IMR-90 (cell line): ENCODE measurements at regions not wholly inside any gene's neighbourhood (a gene's known extent, or its start where the extent isn't known, plus 50 kb on each side); places are given as distances from the start of the nearest gene placed in this dataset.

Experiments used
- ATAC-seq: fragments of 200-7000 bp; cut with Tn5 transposase; 2 replicates; pipeline ENCODE4 v1.9.1; 2020; ENCODE audit warnings: low read depth, mild to moderate bottlenecking, moderate library complexity
- BruUV-seq: library from RNA; stranded (reverse); fragments of 400-500 nt; replicated peaks from 2 replicates; lab custom pipeline; 2021; lab: Mats Ljungman, UMichigan
- CTCF ChIA-PET: fragments of 300-600 bp; formaldehyde crosslinking; extraction: SDS; loops from one replicate; lab custom pipeline; 2021; ENCODE audit warnings: antibody characterized with exemption; lab: Yijun Ruan, JAX
- POLR2A ChIA-PET: fragments of 300-600 bp; sonication (Branson Sonifier 250); formaldehyde crosslinking; loops from one replicate; lab custom pipeline; 2022; ENCODE audit warnings: antibody characterized with exemption; ENCODE audit not compliant: unreplicated experiment; lab: Charles Lee
- DNase-seq: peaks from one replicate; pipeline ENCODE4 v3.0.0; 2013
- H2AFZ ChIP-seq: replicated peaks from 2 replicates; pipeline ENCODE3; 2013; ENCODE audit warnings: low read length, mild to moderate bottlenecking; ENCODE audit not compliant: poor library complexity
- H2AK5ac ChIP-seq: 2 replicates; pipeline ENCODE4 v1.6.1; 2013; ENCODE audit warnings: low read depth, low read length, inconsistent platforms
- H2AK9ac ChIP-seq: replicated peaks from 2 replicates; pipeline ENCODE3; 2013; ENCODE audit warnings: mild to moderate bottlenecking, low read depth, low read length, moderate library complexity; ENCODE audit not compliant: poor library complexity
- H2BK120ac ChIP-seq: 2 replicates; pipeline ENCODE4 v1.6.1; 2013; ENCODE audit warnings: low read depth, low read length, inconsistent platforms
- H2BK15ac ChIP-seq: 3 replicates; pipeline ENCODE4 v1.6.1; 2013; ENCODE audit warnings: low read depth, low read length, inconsistent platforms
- H2BK20ac ChIP-seq: 2 replicates; pipeline ENCODE4 v1.6.1; 2013; ENCODE audit warnings: low read depth, mild to moderate bottlenecking, inconsistent platforms, low read length, moderate library complexity
- H2BK5ac ChIP-seq: 2 replicates; pipeline ENCODE4 v1.6.1; 2013; ENCODE audit warnings: mild to moderate bottlenecking, low read depth, low read length, inconsistent platforms; ENCODE audit not compliant: poor library complexity, severe bottlenecking
- H3K14ac ChIP-seq: replicated peaks from 2 replicates; pipeline ENCODE4 v1.6.1; 2013; ENCODE audit warnings: low read depth, low read length, inconsistent platforms
- H3K18ac ChIP-seq: 2 replicates; pipeline ENCODE4 v1.6.1; 2013; ENCODE audit warnings: low read depth, low read length, control low read depth
- H3K23ac ChIP-seq: 2 replicates; pipeline ENCODE4 v1.6.1; 2013; ENCODE audit warnings: low read depth, low read length, inconsistent platforms
- H3K27ac ChIP-seq: 2 replicates; pipeline ENCODE4 v1.5.1; 2013; ENCODE audit warnings: mild to moderate bottlenecking, control low read depth, low read length; ENCODE audit not compliant: insufficient read depth
- H3K27me3 ChIP-seq: 2 replicates; pipeline ENCODE4 v1.6.1; 2013; ENCODE audit warnings: low read length; ENCODE audit not compliant: control insufficient read depth, insufficient read depth
- H3K36me3 ChIP-seq: 2 replicates; pipeline ENCODE4 v1.6.1; 2013; ENCODE audit warnings: low read length, mixed read lengths; ENCODE audit not compliant: control insufficient read depth, insufficient read depth
- H3K4ac ChIP-seq: 2 replicates; pipeline ENCODE4 v1.6.1; 2013; ENCODE audit warnings: low read depth, low read length, inconsistent platforms
- H3K4me1 ChIP-seq: 2 replicates; pipeline ENCODE4 v1.6.1; 2013; ENCODE audit warnings: low read length, mixed read lengths; ENCODE audit not compliant: control insufficient read depth, insufficient read depth
- H3K4me2 ChIP-seq: 2 replicates; pipeline ENCODE4 v1.6.1; 2013; ENCODE audit warnings: low read depth, mild to moderate bottlenecking, control low read depth, low read length, moderate library complexity
- H3K4me3 ChIP-seq: 2 replicates; pipeline ENCODE4 v1.5.1; 2013; ENCODE audit warnings: low read depth, mild to moderate bottlenecking, control low read depth, low read length, moderate library complexity; ENCODE audit not compliant: insufficient read depth
- H3K56ac ChIP-seq: 2 replicates; pipeline ENCODE4 v1.6.1; 2013; ENCODE audit warnings: low read length, inconsistent platforms; ENCODE audit not compliant: insufficient read depth; ENCODE audit errors: extremely low read depth
- H3K79me1 ChIP-seq, 2 experiments: 2 replicates each; pipeline ENCODE4 v1.6.1; 2013; ENCODE audit warnings: low read length in 2 of 2, inconsistent platforms in 1 of 2, low read depth in 1 of 2
- H3K9ac ChIP-seq: 2 replicates; pipeline ENCODE4 v1.6.1; 2013; ENCODE audit warnings: low read depth, low read length, control low read depth
- H3K9me1 ChIP-seq: 2 replicates; pipeline ENCODE4 v1.6.1; 2013; ENCODE audit warnings: low read length, inconsistent platforms; ENCODE audit not compliant: insufficient read depth
- H3K9me3 ChIP-seq: 2 replicates; pipeline ENCODE4 v1.6.1; 2013; ENCODE audit warnings: low read length; ENCODE audit not compliant: control insufficient read depth, insufficient read depth
- H4K20me1 ChIP-seq: 2 replicates; pipeline ENCODE4 v1.6.1; 2013; ENCODE audit warnings: low read length, inconsistent platforms; ENCODE audit not compliant: insufficient read depth
- H4K5ac ChIP-seq: 2 replicates; pipeline ENCODE4 v1.6.1; 2013; ENCODE audit warnings: mild to moderate bottlenecking, low read depth, low read length, control low read depth
- H4K8ac ChIP-seq, 2 experiments: 2 replicates each; pipeline ENCODE4 v1.6.1; 2013; ENCODE audit warnings: low read depth in 2 of 2, low read length in 2 of 2, control low read depth in 1 of 2, inconsistent platforms in 1 of 2
- H4K91ac ChIP-seq: 2 replicates; pipeline ENCODE4 v1.6.1; 2013; ENCODE audit warnings: low read depth, low read length, inconsistent platforms; ENCODE audit not compliant: insufficient read depth
- BHLHE40 ChIP-seq: fragments of 150-350 bp; IDR thresholded peaks from 2 replicates; pipeline ENCODE4 v1.6.1; 2016; ENCODE audit warnings: mild to moderate bottlenecking, low read depth, low read length
- MXI1 ChIP-seq: IDR thresholded peaks from 2 replicates; pipeline ENCODE4 v1.6.1; 2012; ENCODE audit warnings: low read depth, mild to moderate bottlenecking, low read length, moderate library complexity, borderline replicate concordance
- RFX5 ChIP-seq: IDR thresholded peaks from 2 replicates; pipeline ENCODE4 v1.8.0; 2012; ENCODE audit warnings: low read depth, mild to moderate bottlenecking, low read length, moderate library complexity
- SMC3 ChIP-seq: fragments of 150-350 bp; IDR thresholded peaks from 2 replicates; pipeline ENCODE4 v1.6.1; 2016; ENCODE audit warnings: low read depth, mild to moderate bottlenecking, antibody characterized with exemption, low read length, moderate library complexity
- WGBS, 2 experiments: methylation state at CpG; one replicate each; pipeline versions ENCODE4 v1.1.5 to v1.1.7; 2013; ENCODE audit warnings: missing lambda C conversion rate in 2 of 2; ENCODE audit not compliant: insufficient read length in 1 of 2; ENCODE audit errors: extremely low coverage in 2 of 2; 5-methylcytosine and 5-hydroxymethylcytosine counted together
- dilution Hi-C: fragments of 300-500 bp; cut with HindIII; formaldehyde crosslinking; loops from one replicate; pipeline ENCODE4 v1.14.3; 2018; ENCODE audit warnings: low sequenced_read_pairs; ENCODE audit not compliant: unreplicated experiment
- in situ Hi-C: fragments of 300-500 bp; cut with MboI; formaldehyde crosslinking; loops from 3 replicates; pipeline ENCODE4 v1.14.3; 2019; ENCODE audit warnings: low sequenced_read_pairs, inconsistent platforms, mixed read lengths
- intact Hi-C: fragments of 100-400 bp; cut with micrococcal nuclease; formaldehyde crosslinking; loops from 2 replicates; pipeline ENCODE4 v1.10.0; 2022

DNA sequence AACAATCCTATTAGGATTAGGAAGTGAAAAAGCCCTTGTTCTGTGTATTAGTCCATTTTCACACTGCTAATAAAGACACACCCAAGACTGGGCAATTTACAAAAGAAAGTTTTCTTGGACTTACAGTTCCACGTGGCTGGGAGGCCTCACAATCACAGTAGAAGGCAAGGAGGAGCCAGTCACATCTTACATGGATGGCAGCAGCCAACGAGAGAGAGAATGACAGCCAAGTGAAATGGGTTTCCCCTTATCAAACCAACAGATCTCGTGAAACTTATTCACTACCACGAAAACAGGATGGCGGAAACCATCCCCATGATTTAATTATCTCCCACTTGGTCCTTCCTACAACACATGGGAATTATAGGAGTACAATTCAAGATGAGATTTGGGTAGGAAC, 248.2 kb upstream of the KCNMB2 start:
- H3K9me3 ChIP-seq, result 0 out of 2 replicates have a peak, but pooled peaks cover 2% of the 10 kb centered on the region
- H3K36me3 ChIP-seq, result no peaks in the 10 kb centered on the region
- TF ChIP-seq BHLHE40 (no peak), MXI1 (no peak), RFX5 (no peak), SMC3 (no peak)
- H4K20me1 ChIP-seq, result no peaks in the 10 kb centered on the region
- H3K27me3 ChIP-seq, result no peaks in the 10 kb centered on the region
- BruUV-seq, result no TSS peak
- ChIA-PET POLR2A (no interaction called here), CTCF (no interaction called here)
- H2BK120ac ChIP-seq, result no peak overlapping the region
- no peak overlapping the region for H2AK9ac ChIP-seq
- H3K9ac ChIP-seq, result no peak overlapping the region
- no peak overlapping the region for H3K23ac ChIP-seq
- no peak overlapping the region for H3K4ac ChIP-seq
- no peaks in the 10 kb centered on the region for H3K4me1 ChIP-seq
- H2BK15ac ChIP-seq, result no peak overlapping the region
- H3K4me3 ChIP-seq, result no peak overlapping the region
- H3K27ac ChIP-seq, result no peak overlapping the region
- dilution Hi-C loops, result no loop called here
- no CpG with 5 or more reads among the region's 5 CpGs for WGBS, 2 experiments
- no peak overlapping the region for H4K91ac ChIP-seq
- H3K4me2 ChIP-seq, result no peak overlapping the region
- ATAC-seq (no peak), DNase-seq (no peak)
- no peak overlapping the region for H3K56ac ChIP-seq
- no peak overlapping the region for H3K18ac ChIP-seq
- no peak overlapping the region for H4K5ac ChIP-seq
- no peak overlapping the region for H3K14ac ChIP-seq
- H2BK20ac ChIP-seq, result no peak overlapping the region
- no peak overlapping the region for H4K8ac ChIP-seq
- no peaks in the 10 kb centered on the region for H3K79me1 ChIP-seq
- H2AK5ac ChIP-seq, result no peak overlapping the region
- no peak overlapping the region for H2AFZ ChIP-seq
- in situ Hi-C loops, result no loop called here
- intact Hi-C loops, result no loop called here
- no peaks in the 10 kb centered on the region for H3K9me1 ChIP-seq
- no peak overlapping the region for H2BK5ac ChIP-seq
